ENCODE measurements at regions not wholly inside any gene's neighbourhood (a gene's known extent, or its start where the extent isn't known, plus 50 kb on each side); places are given as distances from the start of the nearest gene placed in this dataset.

DNA sequence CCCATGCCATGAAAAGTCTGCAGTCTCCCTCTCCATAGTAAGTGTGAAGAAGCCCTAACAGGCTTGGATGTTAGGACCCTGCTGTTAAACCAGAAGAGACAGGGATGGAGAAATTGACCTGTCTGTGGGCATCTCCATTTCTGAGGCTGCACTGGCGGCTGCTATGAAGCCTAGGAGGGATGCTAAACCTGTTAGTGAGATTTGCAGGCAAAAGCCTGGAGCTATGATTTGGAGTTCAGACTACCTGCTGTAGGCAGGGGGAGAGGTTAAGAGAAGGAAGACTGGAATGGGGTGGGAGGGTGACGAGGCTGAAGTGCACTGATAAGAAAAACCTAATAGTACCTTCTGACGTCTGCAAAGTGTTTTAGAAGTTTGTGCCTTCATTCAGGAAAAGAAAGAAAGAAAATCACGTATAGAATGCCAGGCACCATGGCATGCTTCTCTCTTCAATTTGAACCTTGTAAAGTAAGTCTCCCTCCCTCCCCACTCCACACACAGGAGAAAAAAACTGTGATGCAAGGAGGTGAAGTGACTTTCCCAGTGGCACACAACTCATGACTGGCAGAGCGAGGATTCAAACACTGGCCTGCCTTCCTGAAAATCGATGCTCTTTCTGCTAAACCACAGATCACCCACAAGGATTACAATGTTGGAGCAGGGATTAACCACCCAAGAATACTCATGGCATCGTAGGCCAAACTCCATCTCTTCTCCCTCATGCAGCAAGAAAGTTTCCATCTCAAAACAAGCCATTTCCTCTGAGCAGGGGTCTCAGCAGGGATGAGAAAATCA is 98.5 kb upstream of the PKDCC start:
- no peak for TF ChIP-seq EZH2 (IDR thresholded peaks at IDR 0.05; ENCODE audit: borderline replicate concordance, low read depth, low read length, poor library complexity, severe bottlenecking)
- TF ChIP-seq, protein P1, sequence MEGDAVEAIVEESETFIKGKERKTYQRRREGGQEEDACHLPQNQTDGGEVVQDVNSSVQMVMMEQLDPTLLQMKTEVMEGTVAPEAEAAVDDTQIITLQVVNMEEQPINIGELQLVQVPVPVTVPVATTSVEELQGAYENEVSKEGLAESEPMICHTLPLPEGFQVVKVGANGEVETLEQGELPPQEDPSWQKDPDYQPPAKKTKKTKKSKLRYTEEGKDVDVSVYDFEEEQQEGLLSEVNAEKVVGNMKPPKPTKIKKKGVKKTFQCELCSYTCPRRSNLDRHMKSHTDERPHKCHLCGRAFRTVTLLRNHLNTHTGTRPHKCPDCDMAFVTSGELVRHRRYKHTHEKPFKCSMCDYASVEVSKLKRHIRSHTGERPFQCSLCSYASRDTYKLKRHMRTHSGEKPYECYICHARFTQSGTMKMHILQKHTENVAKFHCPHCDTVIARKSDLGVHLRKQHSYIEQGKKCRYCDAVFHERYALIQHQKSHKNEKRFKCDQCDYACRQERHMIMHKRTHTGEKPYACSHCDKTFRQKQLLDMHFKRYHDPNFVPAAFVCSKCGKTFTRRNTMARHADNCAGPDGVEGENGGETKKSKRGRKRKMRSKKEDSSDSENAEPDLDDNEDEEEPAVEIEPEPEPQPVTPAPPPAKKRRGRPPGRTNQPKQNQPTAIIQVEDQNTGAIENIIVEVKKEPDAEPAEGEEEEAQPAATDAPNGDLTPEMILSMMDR (conservative IDR thresholded peaks at IDR 0.05; ENCODE audit: low read depth, low read length): no peak

Data from A673 (cell line).